Thoracic aorta (tissue), 2 donors: ENCODE measurements at regions not wholly inside any gene's neighbourhood (a gene's known extent, or its start where the extent isn't known, plus 50 kb on each side); places are given as distances from the start of the nearest gene placed in this dataset.

Experiments
- ATAC-seq: fragments of 150-250 bp; one replicate; pipeline ENCODE4 v1.8.0; 2017; ENCODE audit warnings: low read depth; ENCODE audit not compliant: insufficient number of reproducible peaks, low FRiP score
- DNase-seq: peaks from one replicate; pipeline ENCODE4 v3.0.0-alpha.2; 2020; ENCODE audit warnings: low spot score
- H3K27ac ChIP-seq, 2 donors: fragments of 200-600 bp; sonication (generic); 1 replicate in 1 of 2; 2 replicates in 1 of 2; pipeline ENCODE4 v1.5.1; 2016; ENCODE audit warnings: mild to moderate bottlenecking in 2 of 2, moderate library complexity in 2 of 2
- H3K27me3 ChIP-seq: fragments of 200-600 bp; sonication (generic); replicated peaks from 2 replicates; pipeline ENCODE4 v1.6.0; 2016; ENCODE audit warnings: mild to moderate bottlenecking; ENCODE audit not compliant: insufficient read depth
- H3K36me3 ChIP-seq: fragments of 200-600 bp; sonication (generic); one replicate; pipeline ENCODE4 v1.5.1; 2016
- H3K4me1 ChIP-seq, 2 donors: fragments of 200-600 bp; sonication (generic); 1 replicate in 1 of 2; 2 replicates in 1 of 2; pipeline versions ENCODE4 v1.5.1 to v1.6.0; 2016; ENCODE audit warnings: low read depth in 2 of 2, mild to moderate bottlenecking in 1 of 2; ENCODE audit not compliant: control insufficient read depth in 1 of 2
- H3K4me3 ChIP-seq: fragments of 200-600 bp; sonication (generic); 2 replicates; pipeline ENCODE4 v1.5.1; 2016; ENCODE audit warnings: mild to moderate bottlenecking
- H3K9me3 ChIP-seq: fragments of 200-600 bp; sonication (generic); 2 replicates; pipeline ENCODE4 v1.5.1; 2016
- CTCF ChIP-seq: fragments of 200-600 bp; sonication (generic); IDR thresholded peaks from one replicate; pipeline ENCODE4 v1.5.1; 2019; ENCODE audit warnings: antibody characterized with exemption

DNA sequence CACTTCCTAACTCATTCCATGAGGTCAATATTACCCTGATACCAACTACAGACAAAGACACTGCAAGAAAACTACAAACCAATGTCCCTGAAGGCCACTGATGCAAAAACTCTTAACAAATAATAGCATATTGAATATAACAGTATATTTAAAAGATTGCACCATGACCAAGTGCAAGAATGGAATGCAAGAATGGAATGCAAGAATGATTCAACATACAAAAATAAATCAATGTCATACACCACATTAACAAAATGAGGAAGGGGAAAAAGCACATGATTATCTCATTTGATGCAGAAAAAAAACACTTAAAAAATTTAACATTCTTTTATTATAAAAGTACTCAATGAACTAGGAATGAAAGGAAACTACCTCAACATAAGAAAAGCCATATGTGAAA is 463.1 kb upstream of the NECTIN3 start:
- ATAC-seq: no peak
- no peaks in the 10 kb centered on the region for H3K27me3 ChIP-seq
- no peak overlapping the region for H3K27ac ChIP-seq
- no peaks in the 10 kb centered on the region for H3K4me1 ChIP-seq
- no peak for DNase-seq
- H3K4me3 ChIP-seq: no peak overlapping the region
- TF ChIP-seq CTCF: no peak
- H3K9me3 ChIP-seq: no peaks in the 10 kb centered on the region
- no peaks in the 10 kb centered on the region for H3K36me3 ChIP-seq

GRCh38 chr3:110612045-110612444 is 459.6 kb upstream of the NECTIN3 start:
- no peaks in the 10 kb centered on the region for H3K27me3 ChIP-seq
- H3K4me1 ChIP-seq: no peaks in the 10 kb centered on the region
- ATAC-seq (no peak), DNase-seq (no peak)
- no peak overlapping the region for H3K4me3 ChIP-seq
- H3K9me3 ChIP-seq: no peaks in the 10 kb centered on the region
- no peak for TF ChIP-seq CTCF
- H3K27ac ChIP-seq: no peak overlapping the region
- H3K36me3 ChIP-seq: no peaks in the 10 kb centered on the region

- Histone ChIP-seq H3K4me1 (no peaks in the 10 kb centered on the region), H3K27me3 (no peaks in the 10 kb centered on the region), H3K36me3 (no peaks in the 10 kb centered on the region), H3K4me3 (no peak overlapping the region), H3K27ac (no peak overlapping the region), H3K9me3 (no peaks in the 10 kb centered on the region)
- no peak for DNase-seq
- ATAC-seq: no peak
- no peak for TF ChIP-seq CTCF
Measured at GRCh38 chr3:110614186-110614585, 457.4 kb upstream of the NECTIN3 start.

DNA sequence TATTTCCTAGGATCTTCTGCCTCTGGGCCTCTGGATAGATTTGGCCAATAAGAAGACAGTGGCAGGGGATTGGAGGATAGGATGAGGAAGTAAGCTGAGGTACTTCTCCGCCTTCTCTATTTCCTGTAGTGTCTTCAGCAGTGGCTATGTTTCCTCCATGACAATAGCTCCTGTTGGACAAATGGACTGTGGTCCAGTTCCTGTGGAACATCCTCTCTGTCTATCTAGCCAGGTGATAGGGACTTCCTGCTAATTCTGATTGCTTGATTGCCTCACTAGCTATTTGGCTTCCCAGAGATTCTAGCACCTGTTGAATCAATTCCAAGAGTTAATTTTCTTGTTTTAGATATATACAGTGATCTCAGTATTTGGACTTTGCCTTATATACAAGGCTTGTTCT is 456.2 kb upstream of the NECTIN3 start:
- H3K27ac ChIP-seq: no peak overlapping the region
- TF ChIP-seq CTCF: no peak
- no peaks in the 10 kb centered on the region for H3K27me3 ChIP-seq
- ATAC-seq: no peak
- H3K36me3 ChIP-seq: no peaks in the 10 kb centered on the region
- DNase-seq: no peak
- no peak overlapping the region for H3K4me3 ChIP-seq
- no peaks in the 10 kb centered on the region for H3K4me1 ChIP-seq
- H3K9me3 ChIP-seq: no peaks in the 10 kb centered on the region

- no peak for ATAC-seq
Measured at GRCh38 chr3:110618512-110619226, 452.9 kb upstream of the NECTIN3 start.

More at GRCh38 chr3:110618512-110619226, 452.9 kb upstream of the NECTIN3 start:
- Histone ChIP-seq H3K27ac (no peak overlapping the region), H3K4me1 (no peaks in the 10 kb centered on the region), H3K27me3 (no peaks in the 10 kb centered on the region), H3K4me3 (no peak overlapping the region), H3K36me3 (no peaks in the 10 kb centered on the region), H3K9me3 (no peaks in the 10 kb centered on the region)
- DNase-seq: no peak
- no peak for TF ChIP-seq CTCF
